ENCODE measurements at regions not wholly inside any gene's neighbourhood (a gene's known extent, or its start where the extent isn't known, plus 50 kb on each side); places are given as distances from the start of the nearest gene placed in this dataset.

- TF ChIP-seq DDIT3 (CRISPR knock-in tag; IDR thresholded peaks at IDR 0.05) (no peak), ZNF367 (CRISPR knock-in tag; IDR thresholded peaks at IDR 0.05; ENCODE audit: borderline replicate concordance) (no peak), ZNF556 (CRISPR knock-in tag; IDR thresholded peaks at IDR 0.05; ENCODE audit: borderline replicate concordance) (no peak), ZMYM4 (CRISPR knock-in tag; IDR thresholded peaks at IDR 0.05) (no peak), EZH2 (conservative IDR thresholded peaks at IDR 0.05; ENCODE audit: low read depth, low read length) (no peak), SMC3 (IDR thresholded peaks at IDR 0.05; ENCODE audit: low read length) (no peak), ZNF30 (CRISPR knock-in tag; IDR thresholded peaks at IDR 0.05) (no peak), GATAD1 (CRISPR knock-in tag; IDR thresholded peaks at IDR 0.05) (no peak), ZNF784 (CRISPR knock-in tag; IDR thresholded peaks at IDR 0.05; ENCODE audit: borderline replicate concordance) (no peak), MTF1 (CRISPR knock-in tag; IDR thresholded peaks at IDR 0.05) (no peak)
These were observed 287.1 kb downstream of the IZUMO3 start (continued) for GRCh38 chr9:24258626-24259025.

GRCh38 chr9:24257726-24258125 lies 288.0 kb downstream of the IZUMO3 start:
- no peak overlapping the region for H3K27ac ChIP-seq (ENCODE audit: extremely low read length, insufficient read depth, low read length)
- H2AFZ ChIP-seq (ENCODE audit: low read length): no peak overlapping the region
- 0% methylated on average over 1 of the region's 1 CpG for WGBS (ENCODE audit: low lambda C conversion rate)
- TF ChIP-seq HIC2 (CRISPR knock-in tag; IDR thresholded peaks at IDR 0.05; ENCODE audit: low read depth) (no peak), FOXP4 (CRISPR knock-in tag; IDR thresholded peaks at IDR 0.05) (no peak), HMGA1 (CRISPR knock-in tag; conservative IDR thresholded peaks at IDR 0.05) (no peak), NR2F6 (IDR thresholded peaks at IDR 0.05) (no peak), NR2F6 (CRISPR knock-in tag; IDR thresholded peaks at IDR 0.05) (no peak)
- H3K79me2 ChIP-seq (ENCODE audit: insufficient read depth, low read length): no peaks in the 10 kb centered on the region
- ATAC-seq (no peak), FAIRE-seq (no peak), DNase-seq (ENCODE audit: low spot score) (no peak)
- H3K4me3 ChIP-seq (replicated peaks in 1 of 3; ENCODE audit: insufficient read depth in 1 of 3, low read depth in 2 of 3, low read length in 3 of 3): no peak overlapping the region
- no peak overlapping the region for H3K9ac ChIP-seq (ENCODE audit: insufficient read depth, low read depth, low read length)
- H3K27me3 ChIP-seq (ENCODE audit: control insufficient read depth in 1 of 2, insufficient read depth in 2 of 2, low read length in 2 of 2): no peaks in the 10 kb centered on the region
- H4K20me1 ChIP-seq (ENCODE audit: insufficient read depth, low read length): no peaks in the 10 kb centered on the region
- CTCF ChIA-PET (ENCODE audit: low intra/inter-chr PET ratio, low total read pairs): no interaction called here
- H3K4me1 ChIP-seq (ENCODE audit: insufficient read depth, low read length): no peaks in the 10 kb centered on the region
- H3K9me3 ChIP-seq (ENCODE audit: low read length): peaks cover 87% of the 10 kb centered on the region
- in situ Hi-C loops (cut with HindIII; ENCODE audit: extremely low pct_ligation_motif_present, low pct_unique_long_range_greater_than_20kb) (no loop called here), intact Hi-C loops (cut with micrococcal nuclease; ENCODE audit: unreplicated experiment) (no loop called here)
- H3K4me2 ChIP-seq (ENCODE audit: low read depth, low read length): no peak overlapping the region
- no peaks in the 10 kb centered on the region for H3K36me3 ChIP-seq (replicated peaks in 1 of 2; ENCODE audit: control insufficient read depth in 1 of 2, insufficient read depth in 2 of 2, low read length in 2 of 2)
- no TSS peak for BruUV-seq (replicated peaks)
- POLR2A ChIA-PET: no interaction called here
